ENCODE measurements at regions not wholly inside any gene's neighbourhood (a gene's known extent, or its start where the extent isn't known, plus 50 kb on each side); places are given as distances from the start of the nearest gene placed in this dataset.

DNA sequence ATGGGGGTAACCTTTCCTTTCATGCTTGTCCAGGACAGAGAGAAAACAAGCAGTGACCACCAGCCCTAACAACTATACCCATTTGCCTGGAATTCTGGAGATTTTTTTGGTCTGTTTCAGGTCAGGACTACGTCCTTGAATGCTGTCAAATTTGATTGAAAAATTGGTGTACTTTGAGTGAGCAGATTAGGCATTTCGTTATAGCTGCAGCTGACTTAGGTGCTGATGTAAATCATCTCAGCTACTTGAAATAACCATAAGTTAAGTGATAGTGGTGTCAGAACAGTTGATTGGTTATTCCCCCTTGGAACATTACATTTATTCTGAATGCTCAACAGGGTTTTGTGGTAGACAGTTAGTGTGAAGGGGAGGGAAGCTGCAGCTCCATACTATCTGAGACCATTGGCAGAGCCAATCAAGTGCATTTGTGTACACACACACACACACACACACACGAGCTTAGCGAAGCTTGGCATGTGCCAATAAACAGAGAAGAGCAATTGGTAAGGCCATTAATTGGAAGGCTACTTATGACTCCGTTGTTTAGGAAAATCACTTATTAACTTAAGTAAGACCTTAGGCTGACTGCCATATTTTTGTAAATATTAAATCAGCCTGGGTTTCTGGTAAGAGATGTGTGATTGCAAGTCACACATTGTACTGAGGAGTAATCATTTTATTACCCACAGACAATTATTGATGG is 447.8 kb downstream of the MFSD1 start:
- no peaks in the 10 kb centered on the region for H3K27me3 ChIP-seq
- intact Hi-C loops (cut with DNase I), result loop anchor here (5.0 kb wide), 1 partner anchor 332 kb away; no protein-coding TSS in a partner anchor
- no peak overlapping the region for H3K9ac ChIP-seq (ENCODE audit: low read depth in 2 of 2, low read length in 2 of 2)
- TF ChIP-seq, protein P1, sequence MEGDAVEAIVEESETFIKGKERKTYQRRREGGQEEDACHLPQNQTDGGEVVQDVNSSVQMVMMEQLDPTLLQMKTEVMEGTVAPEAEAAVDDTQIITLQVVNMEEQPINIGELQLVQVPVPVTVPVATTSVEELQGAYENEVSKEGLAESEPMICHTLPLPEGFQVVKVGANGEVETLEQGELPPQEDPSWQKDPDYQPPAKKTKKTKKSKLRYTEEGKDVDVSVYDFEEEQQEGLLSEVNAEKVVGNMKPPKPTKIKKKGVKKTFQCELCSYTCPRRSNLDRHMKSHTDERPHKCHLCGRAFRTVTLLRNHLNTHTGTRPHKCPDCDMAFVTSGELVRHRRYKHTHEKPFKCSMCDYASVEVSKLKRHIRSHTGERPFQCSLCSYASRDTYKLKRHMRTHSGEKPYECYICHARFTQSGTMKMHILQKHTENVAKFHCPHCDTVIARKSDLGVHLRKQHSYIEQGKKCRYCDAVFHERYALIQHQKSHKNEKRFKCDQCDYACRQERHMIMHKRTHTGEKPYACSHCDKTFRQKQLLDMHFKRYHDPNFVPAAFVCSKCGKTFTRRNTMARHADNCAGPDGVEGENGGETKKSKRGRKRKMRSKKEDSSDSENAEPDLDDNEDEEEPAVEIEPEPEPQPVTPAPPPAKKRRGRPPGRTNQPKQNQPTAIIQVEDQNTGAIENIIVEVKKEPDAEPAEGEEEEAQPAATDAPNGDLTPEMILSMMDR (IDR thresholded peaks at IDR 0.05), result no peak
- no peak overlapping the region for H3K27ac ChIP-seq
- no peaks in the 10 kb centered on the region for H3K9me3 ChIP-seq
- no peaks in the 10 kb centered on the region for H3K36me3 ChIP-seq
- no peaks in the 10 kb centered on the region for H3K4me1 ChIP-seq
- H3K4me3 ChIP-seq, result no peak overlapping the region
- no peak for DNase-seq

DNA sequence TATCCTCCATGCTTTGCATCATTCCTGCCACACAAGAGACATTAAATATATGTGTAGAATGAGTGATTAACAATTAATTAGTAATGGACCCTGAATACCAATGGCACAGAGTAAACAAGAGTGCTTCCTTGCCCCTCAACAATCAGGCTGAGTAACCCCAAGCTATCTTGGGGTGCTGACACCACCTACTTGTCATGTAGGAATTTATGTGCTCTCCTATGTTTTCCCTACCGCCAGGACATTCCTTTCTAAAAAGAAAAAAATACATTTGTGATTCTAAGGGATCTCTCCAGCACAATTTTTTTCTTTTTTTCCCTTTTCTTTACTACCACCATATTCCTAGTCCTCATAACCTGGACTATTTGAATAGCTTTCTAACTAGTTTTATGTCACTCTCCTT is 449.1 kb downstream of the MFSD1 start:
- TF ChIP-seq, protein P1 (IDR thresholded peaks at IDR 0.05), result no peak
- Histone ChIP-seq H3K27me3 (no peaks in the 10 kb centered on the region), H3K4me3 (no peak overlapping the region), H3K9ac (ENCODE audit: low read depth in 2 of 2, low read length in 2 of 2) (no peak overlapping the region), H3K4me1 (no peaks in the 10 kb centered on the region), H3K27ac (no peak overlapping the region), H3K36me3 (no peaks in the 10 kb centered on the region), H3K9me3 (no peaks in the 10 kb centered on the region)
- intact Hi-C loops (cut with DNase I), result loop anchor here (5.0 kb wide), 1 partner anchor 334 kb away; no protein-coding TSS in a partner anchor
- DNase-seq, result no peak

DNA sequence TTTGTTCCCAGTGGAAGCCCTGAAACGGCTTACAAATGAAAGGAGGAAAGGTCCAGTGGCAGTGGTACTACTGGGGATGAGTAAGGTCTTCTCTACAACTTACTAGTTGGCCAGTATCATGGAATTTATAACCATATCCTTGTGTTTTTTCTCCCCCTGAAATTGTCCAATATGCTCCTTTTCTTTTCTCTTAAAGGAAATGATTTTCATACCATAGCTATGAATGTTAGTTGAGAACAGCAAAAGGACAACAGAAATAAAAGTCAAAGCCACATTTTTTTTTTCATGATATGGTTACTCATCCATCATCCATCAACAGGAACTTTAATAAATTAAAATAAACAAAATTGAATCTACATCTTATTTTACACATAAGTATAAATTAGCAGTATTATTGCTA is 450.4 kb downstream of the MFSD1 start:
- Histone ChIP-seq H3K4me3 (no peak overlapping the region), H3K36me3 (no peaks in the 10 kb centered on the region), H3K27me3 (no peaks in the 10 kb centered on the region), H3K4me1 (no peaks in the 10 kb centered on the region), H3K9me3 (no peaks in the 10 kb centered on the region), H3K9ac (ENCODE audit: low read depth in 2 of 2, low read length in 2 of 2) (no peak overlapping the region), H3K27ac (no peak overlapping the region)
- intact Hi-C loops (cut with DNase I), result loop anchor here (5.0 kb wide), 1 partner anchor 335 kb away; no protein-coding TSS in a partner anchor
- DNase-seq, result no peak
- TF ChIP-seq, protein P1 (IDR thresholded peaks at IDR 0.05), result no peak

DNA sequence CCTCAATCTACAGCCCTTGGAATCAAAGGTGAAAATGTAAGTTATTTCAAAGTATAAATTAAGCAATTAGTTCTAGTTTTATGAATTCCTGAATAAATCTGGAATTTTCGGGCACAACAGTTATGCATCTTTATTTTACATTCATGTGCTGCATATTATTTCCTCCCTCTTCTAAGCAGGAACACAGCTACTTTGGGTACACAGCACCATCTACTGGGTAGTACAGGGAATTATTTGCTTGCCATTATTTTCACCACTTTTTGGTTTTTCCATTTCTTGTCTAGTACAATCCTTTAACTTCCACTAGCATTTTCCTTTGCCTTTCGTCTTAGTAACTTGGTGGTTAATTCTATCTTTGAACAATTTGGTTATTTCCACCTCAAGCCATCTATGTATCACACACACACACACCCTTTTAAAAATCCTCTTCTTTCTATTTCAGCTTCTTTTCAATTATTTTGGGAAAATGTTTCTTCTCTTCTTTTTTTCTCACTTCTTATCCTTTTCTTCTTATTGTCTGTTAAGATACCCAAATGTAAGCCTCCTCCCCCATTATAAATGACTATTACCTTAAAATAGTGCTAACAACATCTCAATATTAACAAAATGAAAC is 451.0 kb downstream of the MFSD1 start:
- Histone ChIP-seq H3K27ac (no peak overlapping the region), H3K9me3 (no peaks in the 10 kb centered on the region), H3K27me3 (no peaks in the 10 kb centered on the region), H3K4me3 (no peak overlapping the region), H3K36me3 (no peaks in the 10 kb centered on the region), H3K4me1 (no peaks in the 10 kb centered on the region), H3K9ac (ENCODE audit: low read depth in 2 of 2, low read length in 2 of 2) (no peak overlapping the region)
- DNase-seq, result no peak
- TF ChIP-seq, protein P1 (IDR thresholded peaks at IDR 0.05), result peak; percentile 71
- intact Hi-C loops (cut with DNase I), result loop anchor here (5.0 kb wide), 1 partner anchor 336 kb away; no protein-coding TSS in a partner anchor

DNA sequence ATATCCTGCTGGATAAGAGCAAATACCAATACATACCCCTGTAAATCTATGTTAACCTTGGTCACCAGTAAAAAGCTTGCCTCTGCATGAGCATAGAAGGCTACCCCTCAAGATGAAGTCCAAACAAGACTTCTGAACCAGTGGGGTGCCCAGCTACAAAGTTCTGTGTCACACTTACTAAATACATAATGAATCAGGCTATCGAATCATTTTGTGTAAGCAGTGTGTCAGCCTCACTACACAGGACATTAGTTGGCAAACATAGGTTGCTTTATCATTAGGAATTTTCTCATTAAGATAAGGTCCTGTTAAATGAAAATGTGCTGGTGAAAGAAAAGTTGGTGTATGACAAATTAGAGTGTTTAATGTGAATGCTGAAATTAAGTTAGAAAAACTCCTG is 452.0 kb downstream of the MFSD1 start:
- no peak for DNase-seq
- intact Hi-C loops (cut with DNase I), result loop anchor here (5.0 kb wide), 1 partner anchor 337 kb away; no protein-coding TSS in a partner anchor

More for the DNA sequence above, 452.0 kb downstream of the MFSD1 start:
- Histone ChIP-seq H3K4me3 (no peak overlapping the region), H3K36me3 (no peaks in the 10 kb centered on the region), H3K9ac (ENCODE audit: low read depth in 2 of 2, low read length in 2 of 2) (no peak overlapping the region), H3K9me3 (no peaks in the 10 kb centered on the region), H3K27ac (no peak overlapping the region), H3K27me3 (no peaks in the 10 kb centered on the region), H3K4me1 (no peaks in the 10 kb centered on the region)
- TF ChIP-seq, protein P1 (IDR thresholded peaks at IDR 0.05), result no peak

Measured in colonic mucosa (tissue), 4 donors.